RPMI7951 (cell line): ENCODE measurements at regions not wholly inside any gene's neighbourhood (a gene's known extent, or its start where the extent isn't known, plus 50 kb on each side); places are given as distances from the start of the nearest gene placed in this dataset.

Experiments
- DNase-seq: peaks from one replicate; pipeline ENCODE4 v3.0.0-alpha.2; 2012; ENCODE audit warnings: low read depth

DNA sequence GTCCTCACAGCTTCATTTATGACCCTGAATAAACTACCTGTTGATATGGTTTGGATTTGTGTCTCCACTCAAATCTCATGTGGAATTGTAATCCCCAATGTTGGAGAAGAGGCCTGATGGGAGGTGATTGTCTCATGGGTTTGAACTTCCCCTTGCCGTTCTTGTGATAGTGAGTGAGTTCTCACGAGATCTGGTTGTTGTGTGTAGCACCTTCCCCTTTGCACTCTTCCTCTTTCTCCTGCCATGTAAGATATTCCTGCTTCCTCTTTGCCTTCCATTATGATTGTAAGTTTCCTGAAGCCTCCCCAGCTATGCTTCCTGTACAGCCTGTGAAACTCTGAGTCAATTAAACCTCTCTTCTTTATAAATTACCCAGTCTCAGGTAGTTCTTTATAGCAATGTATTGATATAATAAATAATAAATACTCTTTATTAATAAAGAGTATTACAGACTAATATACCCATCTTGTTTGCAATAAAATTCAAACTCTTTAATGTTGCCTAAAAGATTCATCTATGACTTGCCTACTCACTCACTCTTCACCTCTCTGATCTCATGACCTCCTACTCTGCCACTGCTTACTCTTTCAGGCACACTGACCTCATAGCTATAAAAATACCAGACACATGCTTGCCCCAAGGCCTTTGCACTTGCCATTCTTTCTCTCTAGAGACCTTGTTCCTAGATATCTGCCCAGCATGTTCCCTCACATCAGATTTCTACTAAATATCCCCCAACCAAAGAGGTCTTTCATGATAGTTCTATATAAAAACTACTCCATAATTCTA, 256.4 kb upstream of the MARCKS start:
- no peak for DNase-seq

DNA sequence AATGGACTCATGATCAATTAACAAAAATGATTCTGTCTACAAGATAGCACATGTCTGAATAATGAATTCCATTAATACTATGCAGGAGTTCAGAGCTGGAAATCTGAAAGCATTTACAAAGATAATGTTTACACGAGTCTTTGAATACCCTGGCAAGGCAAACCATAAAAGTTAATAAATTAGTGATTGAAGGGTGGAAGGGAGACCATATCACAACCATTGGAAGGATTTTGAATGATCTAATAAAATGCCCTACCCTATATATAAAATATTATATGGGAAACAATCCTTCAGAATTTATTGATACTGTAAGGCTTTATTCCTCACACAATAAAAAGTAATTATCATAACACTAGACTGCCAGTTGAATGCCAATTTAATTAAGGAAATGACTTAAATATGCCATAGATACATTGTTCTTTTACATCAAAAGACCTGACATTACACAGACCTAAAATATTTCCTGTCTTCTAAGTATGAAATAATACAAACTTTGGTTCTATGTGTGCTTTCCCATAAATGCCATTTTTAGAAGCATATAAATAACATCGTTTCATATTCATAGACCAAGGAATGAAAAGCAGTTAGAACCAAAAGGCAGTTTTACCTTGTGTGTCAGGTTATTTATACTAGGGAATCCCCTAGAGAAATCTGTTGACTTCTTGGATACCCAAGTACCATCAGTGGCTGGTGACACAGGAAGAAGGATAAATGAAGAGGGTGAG, 249.2 kb upstream of the MARCKS start:
- no peak for DNase-seq

DNA sequence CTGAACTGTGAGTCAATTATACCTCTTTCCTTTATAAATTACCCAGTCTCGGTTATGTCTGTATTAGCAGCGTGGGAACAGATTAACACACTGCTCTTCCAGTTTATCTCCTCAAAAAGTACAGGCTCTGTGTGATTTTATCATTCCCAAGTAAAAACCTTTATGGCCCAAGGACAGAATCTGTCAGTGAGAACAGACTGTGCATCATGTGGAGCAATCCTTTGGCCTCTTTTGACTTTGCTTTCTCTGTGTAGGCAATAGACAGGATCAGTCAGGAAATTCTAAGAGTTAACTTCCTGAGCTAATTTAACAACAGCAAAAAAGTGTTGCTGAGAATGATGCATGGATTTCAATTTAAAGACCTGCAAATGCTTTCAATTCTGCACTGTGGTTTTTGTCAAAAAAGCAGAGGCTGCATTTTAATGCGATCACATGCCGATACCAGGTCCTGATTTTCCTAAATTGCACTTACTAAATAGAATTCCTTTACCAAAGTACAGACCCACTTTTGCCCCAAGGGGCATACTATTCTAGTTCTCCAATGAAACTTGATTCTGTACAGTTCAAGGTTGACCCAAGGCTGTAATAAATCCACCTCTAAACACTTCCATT, 246.7 kb upstream of the MARCKS start:
- no peak for DNase-seq

DNA sequence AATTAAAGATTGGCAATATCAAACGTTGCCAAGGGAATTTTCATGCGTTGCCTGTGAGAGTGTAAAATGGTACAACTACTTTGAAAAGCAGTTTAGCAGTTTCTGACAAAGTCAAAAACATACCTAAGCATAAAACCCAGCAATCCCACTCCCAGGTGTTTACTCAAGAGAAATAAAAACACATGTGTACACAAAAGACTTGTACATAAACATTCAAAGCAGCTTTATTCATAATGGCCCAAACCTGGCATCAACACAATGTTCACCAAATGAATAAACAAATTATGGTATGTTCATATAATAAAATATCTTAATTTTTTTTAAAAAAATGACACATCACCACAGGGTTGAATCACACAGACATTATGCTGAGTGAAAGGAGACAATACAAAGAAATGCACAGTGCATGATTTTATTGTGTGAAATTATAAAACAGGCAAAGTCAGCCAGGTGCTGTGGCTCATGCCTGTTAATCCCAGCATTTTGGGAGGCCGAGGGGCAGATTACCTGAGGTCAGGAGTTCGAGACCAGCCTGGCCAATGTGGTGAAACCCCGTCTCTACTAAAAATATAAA, 240.4 kb upstream of the MARCKS start:
- DNase-seq, result no peak

DNA sequence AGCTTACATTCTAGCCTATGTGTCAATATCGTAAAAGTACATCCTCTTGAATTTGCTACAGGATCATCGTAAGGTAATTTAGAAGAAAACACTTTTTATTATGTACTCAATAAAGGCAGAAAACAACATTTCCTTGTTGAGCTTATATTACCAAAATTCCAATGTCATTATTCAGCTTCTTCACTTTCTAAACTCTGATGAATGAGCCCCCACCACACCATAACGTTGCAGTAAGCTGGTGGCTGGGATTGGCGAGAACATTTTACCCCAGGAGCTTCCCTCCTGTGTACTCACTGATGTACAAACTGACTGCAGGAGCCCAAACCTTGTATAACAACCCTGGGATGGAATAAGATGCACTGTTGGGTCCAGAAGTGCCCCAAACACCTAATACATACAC, 238.1 kb upstream of the MARCKS start:
- no peak for DNase-seq

DNA sequence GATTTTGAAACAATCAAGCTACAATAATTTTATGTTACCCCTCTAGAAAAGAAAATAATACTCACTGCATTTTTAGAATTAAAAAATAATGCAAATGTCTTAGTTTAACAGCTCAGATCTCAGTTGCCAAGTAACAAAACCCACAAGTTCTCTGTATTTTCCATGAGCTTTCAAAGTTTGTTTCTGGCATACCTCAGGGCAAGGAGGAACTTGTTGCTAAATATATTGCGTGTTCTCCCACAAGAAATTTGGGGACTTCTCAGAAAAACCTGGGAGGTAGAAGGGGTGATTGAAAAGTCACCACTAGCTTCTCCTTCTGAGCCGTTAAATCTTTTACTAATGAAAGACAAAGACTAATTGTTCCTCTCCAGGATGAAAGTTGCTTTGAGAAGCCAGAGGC, 236.8 kb upstream of the MARCKS start:
- DNase-seq, result no peak

DNA sequence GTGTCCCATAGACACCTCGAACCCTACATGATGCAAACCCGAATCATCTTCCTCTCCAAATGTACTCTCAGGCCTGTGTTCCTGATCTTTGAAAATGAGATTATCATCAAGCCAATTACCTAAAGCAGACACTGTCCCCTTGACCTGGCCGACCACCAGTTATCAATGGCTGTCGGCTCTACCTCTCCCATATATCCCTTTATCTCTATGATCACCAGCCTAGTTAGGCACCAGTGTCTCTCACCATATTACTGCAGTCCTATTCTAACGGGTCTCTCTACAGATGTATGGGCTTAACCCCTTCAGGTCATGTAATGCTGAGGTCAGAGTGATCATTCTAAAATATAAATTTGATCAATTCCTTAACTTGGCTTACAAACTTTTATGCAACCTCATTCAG, 234.9 kb upstream of the MARCKS start:
- DNase-seq, result no peak

DNA sequence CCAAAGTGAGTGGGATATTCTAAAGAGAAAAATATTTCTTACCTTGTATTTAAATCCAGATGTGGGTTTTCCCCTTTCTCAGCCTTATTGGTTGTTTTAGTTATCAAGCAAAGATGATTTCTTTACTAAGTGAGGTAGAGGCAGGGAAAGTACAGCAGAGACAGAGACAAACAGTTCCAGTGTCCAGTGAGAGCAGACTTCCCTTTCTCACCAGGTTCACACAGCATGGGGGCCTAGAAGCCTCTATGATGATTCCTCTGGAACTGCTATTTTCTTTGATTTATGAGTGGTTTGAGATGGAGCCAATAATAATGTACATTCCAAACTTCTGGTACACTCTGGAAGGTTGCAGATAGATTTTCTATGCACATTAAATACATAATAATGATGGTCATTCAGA, 234.0 kb upstream of the MARCKS start:
- no peak for DNase-seq

DNA sequence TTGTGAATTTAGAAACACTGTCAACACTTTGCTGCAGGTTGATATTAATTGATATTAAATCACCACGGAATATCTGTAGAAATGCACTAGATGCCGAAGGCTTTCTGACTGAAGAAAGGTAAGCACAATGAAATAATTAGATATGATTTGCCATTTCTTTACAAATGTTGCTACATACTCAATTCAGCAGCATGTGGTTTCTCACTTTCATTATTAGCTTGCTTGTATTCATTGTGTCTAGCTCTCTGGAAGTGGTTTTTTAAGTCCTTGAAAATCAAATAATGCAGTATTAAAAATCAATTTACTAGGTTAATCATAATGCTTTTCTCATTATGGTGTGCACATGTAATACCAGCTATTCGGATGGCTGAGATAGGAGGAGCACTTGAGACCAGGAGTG, 231.3 kb upstream of the MARCKS start:
- DNase-seq, result no peak

DNA sequence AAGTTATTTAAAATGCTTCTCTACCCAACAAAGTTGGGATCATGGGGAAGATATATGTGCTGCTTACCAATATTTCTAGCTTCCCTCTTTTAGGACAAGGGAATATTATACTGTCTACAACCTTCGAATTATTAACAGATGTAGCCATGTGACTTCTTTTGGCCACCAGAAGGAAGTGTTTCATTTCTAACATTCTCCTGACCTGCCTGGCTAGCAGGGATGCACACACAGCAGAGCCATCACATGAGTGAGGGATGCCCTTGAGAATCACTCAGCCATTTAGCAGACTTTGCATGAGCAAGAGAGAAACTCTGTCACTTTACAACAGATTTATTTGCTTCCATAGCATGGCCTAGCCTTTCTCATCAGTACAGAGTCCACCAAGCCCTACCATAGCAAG, 230.7 kb upstream of the MARCKS start:
- no peak for DNase-seq

DNA sequence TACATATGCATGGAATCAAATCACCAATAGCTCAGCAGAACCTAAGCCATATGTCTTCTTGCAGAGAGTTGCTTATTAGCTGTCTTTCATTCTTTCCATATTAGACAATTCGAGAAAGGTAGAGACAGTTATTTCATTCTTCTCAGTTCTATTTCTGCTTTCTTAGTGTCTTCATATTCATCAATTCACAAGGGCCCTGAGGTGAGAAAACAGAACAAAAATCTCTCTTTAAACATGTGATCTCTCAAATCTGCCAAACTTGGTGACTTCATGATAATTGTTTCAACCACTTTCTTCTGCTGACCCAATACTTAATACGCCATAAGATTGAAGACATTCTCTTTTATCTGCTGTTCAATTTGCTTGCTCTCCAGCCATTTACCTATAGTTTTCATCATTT, 229.7 kb upstream of the MARCKS start:
- DNase-seq, result no peak

DNA sequence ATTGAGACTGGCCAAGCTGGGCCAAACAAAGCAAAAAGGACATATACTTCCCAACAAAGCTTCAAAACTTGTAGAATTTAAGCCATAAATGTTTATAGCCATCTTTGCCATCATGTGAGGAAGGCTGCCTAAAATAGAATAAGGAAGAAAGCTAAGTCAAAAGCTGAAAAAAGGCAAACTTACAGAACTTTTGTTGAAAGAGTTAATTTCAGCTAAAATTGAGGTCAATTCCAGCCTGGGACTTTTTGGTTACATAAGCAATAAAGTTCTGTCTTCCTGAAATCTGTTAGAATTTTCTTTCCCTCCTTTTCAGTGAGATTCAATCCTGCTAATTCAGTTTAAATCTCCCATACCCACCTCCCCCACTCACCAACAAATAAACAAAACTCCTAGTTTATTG, 227.9 kb upstream of the MARCKS start:
- DNase-seq, result no peak

DNA sequence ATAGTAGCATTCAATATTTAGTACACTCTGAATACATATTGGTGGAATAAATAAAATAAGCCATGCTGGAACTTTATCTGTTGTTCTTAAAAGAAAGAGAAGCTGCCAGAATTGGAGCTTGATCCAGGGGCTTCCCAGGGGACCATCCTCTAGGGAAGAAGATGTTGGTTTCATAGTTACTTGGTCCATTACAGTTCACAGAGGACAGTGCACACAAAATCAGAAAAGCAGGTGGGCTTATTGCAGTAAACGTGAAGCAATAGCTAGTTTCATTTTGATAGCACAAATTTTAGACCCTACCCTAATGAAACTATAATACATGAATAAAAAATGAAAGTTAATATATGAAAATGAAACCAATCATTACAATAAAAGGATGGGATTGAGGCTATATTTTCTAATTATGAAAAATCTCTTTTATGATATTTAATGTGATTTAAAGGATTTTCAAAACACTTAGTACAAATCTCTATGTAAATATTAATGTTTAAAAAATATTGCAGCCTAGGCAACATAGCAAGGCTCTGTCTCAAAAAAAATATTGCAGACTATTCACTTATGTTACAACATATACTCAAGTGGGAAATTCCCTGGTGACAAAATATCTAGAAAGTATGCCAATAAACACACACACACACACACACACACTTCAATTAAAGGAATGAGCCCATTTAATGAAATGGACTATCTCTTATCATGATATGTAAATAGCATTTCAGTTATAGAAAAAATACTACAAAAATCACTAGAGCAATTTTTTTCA, 227.0 kb upstream of the MARCKS start:
- no peak for DNase-seq

DNA sequence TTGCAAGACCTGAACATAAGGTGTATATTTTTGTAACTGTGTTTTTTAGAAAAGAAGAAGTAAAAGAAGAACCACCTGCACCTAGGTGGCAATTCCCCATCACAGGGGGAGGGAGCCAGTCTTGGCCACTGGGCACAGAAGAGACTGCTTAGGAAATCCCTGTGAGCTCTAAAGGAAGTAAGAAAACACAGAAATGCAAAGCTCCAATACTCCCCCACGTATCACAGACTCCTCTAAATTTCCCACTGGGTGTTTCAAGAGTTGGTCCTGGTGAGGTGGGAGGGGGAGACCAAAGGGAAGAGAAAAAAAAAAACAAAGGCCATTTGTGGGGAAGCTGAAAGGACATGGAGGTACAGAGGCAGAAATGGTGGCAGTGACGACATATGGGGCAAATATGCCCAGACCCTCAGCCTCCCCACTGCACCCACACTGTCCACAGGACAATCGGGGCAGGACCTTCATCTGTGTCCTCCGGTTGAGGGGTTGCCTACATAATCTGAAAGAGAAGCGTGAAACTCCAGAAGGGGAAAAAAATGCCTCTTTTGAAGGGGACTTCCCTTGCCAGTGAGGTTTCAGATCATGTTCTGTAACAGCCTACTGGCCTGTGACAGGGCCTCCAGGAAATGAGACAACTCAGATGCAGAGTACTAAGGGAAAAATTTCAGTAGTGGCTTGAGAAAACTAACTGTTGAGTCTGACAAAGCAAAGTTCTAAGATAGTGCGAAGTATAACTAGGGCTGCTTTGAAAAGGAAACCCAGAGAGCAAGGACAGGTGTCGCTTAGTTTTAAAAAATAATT, 226.2 kb upstream of the MARCKS start:
- peak; percentile 55 for DNase-seq

DNA sequence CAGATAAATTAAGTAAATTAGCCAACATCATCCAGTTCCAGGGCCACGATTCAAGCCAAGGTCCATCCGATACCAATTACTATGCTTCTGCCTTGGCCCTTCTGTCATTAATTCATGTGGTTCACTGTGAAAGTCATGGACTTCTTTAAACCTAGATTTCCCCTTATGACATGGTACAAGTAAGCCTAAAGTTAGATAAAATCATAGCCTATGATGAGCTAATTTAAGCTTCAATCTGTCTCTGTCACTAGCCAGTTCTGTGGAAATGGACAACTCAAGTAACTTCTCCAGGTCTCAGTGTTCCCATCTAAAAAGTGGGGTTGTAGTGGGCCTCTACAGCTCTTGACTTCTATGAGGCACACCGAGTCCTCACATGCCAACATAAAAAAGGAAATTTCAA, 225.5 kb upstream of the MARCKS start:
- DNase-seq, result no peak

DNA sequence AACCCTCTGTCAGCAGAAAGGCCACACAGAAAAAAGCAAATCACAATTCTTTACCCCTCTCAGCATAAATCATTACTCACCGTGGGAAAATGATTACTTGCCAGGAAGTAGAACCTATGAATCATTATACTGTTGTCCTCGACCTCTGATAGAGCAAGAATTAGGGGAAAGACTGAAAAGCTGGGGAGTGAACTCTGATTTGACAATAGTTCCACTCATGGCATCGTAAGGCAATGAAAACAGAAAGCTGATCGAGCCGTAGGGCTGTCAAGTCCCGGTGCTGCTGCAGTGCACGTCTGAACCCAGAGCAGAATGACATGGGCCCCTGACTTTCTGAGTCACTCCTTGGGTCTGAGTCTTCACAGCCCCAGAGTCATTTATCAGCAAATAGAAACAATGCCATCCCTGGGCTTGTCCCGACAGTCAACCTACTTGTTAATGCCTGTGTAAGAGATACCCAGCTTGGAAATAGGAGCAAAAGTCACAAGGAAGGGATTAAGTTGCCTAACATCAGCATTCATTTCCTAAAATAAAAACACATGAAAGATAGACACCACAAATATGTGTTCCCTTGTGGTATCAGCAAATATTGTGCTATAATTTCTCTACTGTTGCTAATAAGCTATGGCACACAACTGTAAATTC, 224.8 kb upstream of the MARCKS start:
- DNase-seq, result peak; percentile 87

DNA sequence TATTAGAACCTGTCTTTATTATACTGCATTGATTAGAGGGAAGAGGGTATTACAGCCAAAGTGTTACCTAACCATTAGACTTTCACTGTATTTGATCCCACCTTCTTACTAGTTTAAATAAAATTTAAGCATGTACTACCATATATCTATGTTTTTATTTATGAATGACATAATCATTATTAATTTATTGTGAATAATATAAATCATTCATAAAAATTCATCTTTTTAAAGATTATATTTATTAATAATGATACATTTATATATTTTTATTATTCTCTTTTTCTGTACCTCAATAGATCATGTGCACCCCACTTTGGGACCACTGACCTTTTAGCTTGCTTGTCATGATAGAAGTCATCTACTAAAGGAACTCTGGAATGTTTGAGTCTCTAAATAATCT, 223.5 kb upstream of the MARCKS start:
- no peak for DNase-seq

DNA sequence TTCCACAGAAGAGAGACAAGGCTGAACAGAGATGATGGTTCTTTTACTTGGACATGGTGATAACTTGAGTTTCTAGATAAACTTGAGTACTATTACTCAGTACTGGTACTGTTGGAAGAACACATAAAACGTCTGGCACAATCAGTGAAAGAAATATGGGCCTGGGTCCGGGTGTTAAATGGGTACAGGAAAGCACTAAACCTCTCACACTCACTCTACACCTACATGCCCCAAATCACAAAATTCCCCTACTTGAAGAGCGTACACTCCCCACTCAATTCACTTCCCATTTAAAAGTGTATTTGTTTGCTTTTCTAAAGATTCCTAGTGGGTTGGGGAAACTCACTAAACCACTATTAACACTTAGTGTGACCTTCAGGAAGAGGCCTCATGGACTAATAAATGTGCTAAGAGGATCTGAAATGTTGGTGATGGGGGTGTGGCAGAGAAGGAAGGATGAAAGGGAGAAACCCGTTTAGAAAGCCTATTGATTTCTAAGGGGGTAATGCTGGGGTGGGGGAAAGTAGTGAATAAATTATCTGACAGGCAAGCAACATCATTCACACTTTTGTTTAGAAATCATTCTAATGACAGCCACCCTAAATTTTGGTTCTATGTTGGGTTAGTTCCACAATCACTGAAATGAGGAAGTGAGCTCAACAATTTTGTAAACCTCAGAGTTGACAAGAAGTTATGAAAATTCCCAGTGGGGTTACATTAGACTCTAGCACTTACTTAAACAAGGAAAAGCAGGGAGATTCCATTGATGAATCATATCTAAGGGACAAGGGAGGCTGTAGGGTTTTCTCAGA, 222.6 kb upstream of the MARCKS start:
- peak; percentile 39 for DNase-seq

DNA sequence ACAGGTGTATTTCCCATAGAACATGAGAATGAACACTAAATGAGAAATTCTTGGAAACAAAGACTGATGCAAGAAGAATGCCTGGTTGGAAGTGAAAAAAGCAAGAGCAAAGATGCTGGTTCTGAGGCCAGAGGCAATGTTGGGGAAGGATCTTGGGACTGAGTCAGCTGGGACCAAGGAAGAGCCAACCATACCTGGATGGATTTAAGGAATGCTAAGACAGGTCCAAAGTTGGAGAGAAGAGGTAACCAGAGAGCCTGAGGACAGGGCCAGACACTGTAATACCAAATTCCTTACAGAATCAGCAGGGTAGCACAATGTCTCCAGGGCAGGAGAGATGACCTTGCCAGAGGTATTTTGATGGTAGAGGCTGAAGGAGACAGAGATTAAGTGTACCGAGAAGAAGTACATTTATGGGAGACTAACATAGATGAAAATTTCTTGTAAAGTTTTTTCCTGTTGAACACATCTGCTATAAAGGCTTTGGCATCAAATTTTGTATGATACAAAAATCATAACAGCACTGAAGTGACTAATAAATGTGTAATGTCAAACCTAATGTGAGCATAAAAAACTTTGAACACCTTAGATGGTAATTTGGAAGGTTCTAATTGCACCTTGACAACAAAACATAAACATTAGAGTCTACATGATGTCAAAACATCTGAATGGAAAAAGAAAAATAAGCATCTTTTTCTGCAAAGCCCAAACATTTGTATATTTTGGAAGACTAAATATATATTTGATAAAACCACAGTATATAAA, 221.7 kb upstream of the MARCKS start:
- no peak for DNase-seq
